Kidney epithelial cell (primary cell): ENCODE measurements at regions not wholly inside any gene's neighbourhood (a gene's known extent, or its start where the extent isn't known, plus 50 kb on each side); places are given as distances from the start of the nearest gene placed in this dataset.

Source experiments
- DNase-seq: peaks from one replicate; pipeline ENCODE4 v3.0.0-alpha.2; 2010; ENCODE audit warnings: low read depth
- H3K27me3 ChIP-seq: 2 replicates; pipeline ENCODE4 v1.6.0; 2011; ENCODE audit warnings: low read length; ENCODE audit not compliant: control insufficient read depth, insufficient read depth
- H3K36me3 ChIP-seq: 2 replicates; pipeline ENCODE4 v1.5.1; 2011; ENCODE audit warnings: low read length; ENCODE audit not compliant: control insufficient read depth, insufficient read depth
- H3K4me3 ChIP-seq: 2 replicates; pipeline ENCODE4 v1.5.1; 2011; ENCODE audit warnings: low read depth, mild to moderate bottlenecking, control low read depth, low read length
- CTCF ChIP-seq: IDR thresholded peaks from 2 replicates; pipeline ENCODE4 v1.5.1; 2011; ENCODE audit warnings: mild to moderate bottlenecking, moderate library complexity, low read length, control low read depth, inconsistent platforms; ENCODE audit not compliant: insufficient read depth, poor library complexity, severe bottlenecking

DNA sequence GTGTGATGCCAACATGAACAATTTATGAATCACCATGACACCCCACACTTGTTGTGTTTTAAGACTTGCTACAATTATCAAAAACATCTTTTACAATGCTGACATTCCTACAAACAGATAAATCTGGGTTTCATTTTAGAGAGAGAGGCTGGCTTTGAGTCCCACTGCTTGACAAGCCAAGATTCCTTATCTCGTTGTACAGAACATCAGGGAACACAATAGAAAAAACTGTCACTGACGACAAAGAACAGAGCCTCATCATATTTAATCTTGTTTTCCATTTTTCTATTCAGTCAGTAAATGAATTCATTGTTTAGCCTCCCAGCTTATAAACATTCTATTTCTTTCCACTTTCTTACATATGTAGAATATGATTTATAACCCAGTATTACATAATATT, 461.6 kb upstream of the VSTM2A start:
- TF ChIP-seq CTCF, result no peak
- Histone ChIP-seq H3K27me3 (no peaks in the 10 kb centered on the region), H3K4me3 (no peak overlapping the region), H3K36me3 (no peaks in the 10 kb centered on the region)
- no peak for DNase-seq

DNA sequence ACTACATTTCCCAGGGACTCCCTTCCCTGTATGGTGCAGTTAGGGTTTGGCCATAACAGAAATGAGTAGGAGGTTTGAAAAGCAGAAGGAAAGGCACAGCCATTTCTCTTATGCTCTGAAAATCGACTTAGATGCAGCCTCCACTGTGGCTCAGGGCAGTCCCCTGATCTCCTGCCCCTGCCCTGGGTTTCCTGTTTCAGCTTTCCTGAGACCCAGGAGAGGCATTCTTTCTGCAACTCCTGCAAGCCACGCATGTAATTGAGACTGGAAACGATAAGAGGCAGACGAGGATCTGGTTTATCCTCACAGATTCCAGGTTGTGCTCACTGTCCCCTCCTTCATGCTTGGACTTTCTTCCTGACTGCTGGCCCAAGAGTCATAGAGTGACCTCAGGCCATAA, 461.2 kb upstream of the VSTM2A start:
- TF ChIP-seq CTCF, result no peak
- Histone ChIP-seq H3K27me3 (no peaks in the 10 kb centered on the region), H3K36me3 (no peaks in the 10 kb centered on the region), H3K4me3 (no peak overlapping the region)
- DNase-seq, result no peak

GRCh38 chr7:54084340-54084739, 457.8 kb upstream of the VSTM2A start:
- no peaks in the 10 kb centered on the region for H3K27me3 ChIP-seq
- H3K4me3 ChIP-seq, result no peak overlapping the region
- no peak for DNase-seq
- no peaks in the 10 kb centered on the region for H3K36me3 ChIP-seq
- no peak for TF ChIP-seq CTCF

GRCh38 chr7:54090652-54091213, 451.4 kb upstream of the VSTM2A start:
- no peak overlapping the region for H3K4me3 ChIP-seq
- H3K36me3 ChIP-seq, result no peaks in the 10 kb centered on the region
- TF ChIP-seq CTCF, result no peak
- DNase-seq, result no peak
- no peaks in the 10 kb centered on the region for H3K27me3 ChIP-seq

GRCh38 chr7:54091322-54091721, 450.9 kb upstream of the VSTM2A start:
- H3K36me3 ChIP-seq, result no peaks in the 10 kb centered on the region
- no peak overlapping the region for H3K4me3 ChIP-seq
- no peak for DNase-seq
- no peak for TF ChIP-seq CTCF
- H3K27me3 ChIP-seq, result no peaks in the 10 kb centered on the region

- Histone ChIP-seq H3K4me3 (no peak overlapping the region), H3K36me3 (no peaks in the 10 kb centered on the region), H3K27me3 (no peaks in the 10 kb centered on the region)
- no peak for TF ChIP-seq CTCF
- no peak for DNase-seq
Measured at GRCh38 chr7:54097886-54098285, 444.3 kb upstream of the VSTM2A start.
